Smooth muscle cell (in vitro differentiated cells): ENCODE measurements at regions not wholly inside any gene's neighbourhood (a gene's known extent, or its start where the extent isn't known, plus 50 kb on each side); places are given as distances from the start of the nearest gene placed in this dataset.

Experiments used
- DNase-seq: peaks from one replicate; lab custom pipeline; 2025; ENCODE audit not compliant: unreplicated experiment; lab: John Stamatoyannopoulos, UW
- H2AFZ ChIP-seq: fragments of 200-600 bp; sonication (generic); 2 replicates; pipeline ENCODE4 v1.6.0; 2016; ENCODE audit warnings: antibody characterized with exemption, low read depth, mild to moderate bottlenecking
- H3F3A ChIP-seq: fragments of 200-600 bp; sonication (generic); 2 replicates; pipeline ENCODE4 v1.6.0; 2017; ENCODE audit warnings: antibody characterized with exemption, low read depth
- H3K27ac ChIP-seq: fragments of 200-600 bp; sonication (generic); 2 replicates; pipeline ENCODE4 v1.5.1; 2016; ENCODE audit warnings: low read depth, mild to moderate bottlenecking
- H3K27me3 ChIP-seq: fragments of 200-600 bp; sonication (generic); 2 replicates; pipeline ENCODE4 v1.6.1; 2016; ENCODE audit warnings: low read depth, mild to moderate bottlenecking
- H3K36me3 ChIP-seq: fragments of 200-600 bp; sonication (generic); 2 replicates; pipeline ENCODE4 v1.5.1; 2016; ENCODE audit warnings: low read depth
- H3K4me1 ChIP-seq: fragments of 200-600 bp; sonication (generic); 2 replicates; pipeline ENCODE4 v1.5.1; 2016; ENCODE audit warnings: low read depth
- H3K4me2 ChIP-seq: fragments of 200-600 bp; sonication (generic); 2 replicates; pipeline ENCODE4 v1.6.0; 2016; ENCODE audit warnings: mild to moderate bottlenecking
- H3K4me3 ChIP-seq: fragments of 200-600 bp; sonication (generic); 2 replicates; pipeline ENCODE4 v1.5.1; 2016; ENCODE audit warnings: mild to moderate bottlenecking
- H3K79me2 ChIP-seq: fragments of 200-600 bp; sonication (generic); 2 replicates; pipeline ENCODE4 v1.6.0; 2016; ENCODE audit warnings: low read depth, mild to moderate bottlenecking
- H3K9ac ChIP-seq: fragments of 200-600 bp; sonication (generic); 2 replicates; pipeline ENCODE4 v1.6.0; 2016; ENCODE audit warnings: low read depth
- H3K9me3 ChIP-seq: fragments of 200-600 bp; sonication (generic); replicated peaks from 2 replicates; pipeline ENCODE4 v1.5.1; 2016; ENCODE audit warnings: low read depth
- H4K20me1 ChIP-seq: fragments of 200-600 bp; sonication (generic); 2 replicates; pipeline ENCODE4 v1.6.0; 2016; ENCODE audit warnings: low read depth
- WGBS: methylation state at CpG from one replicate; pipeline ENCODE4 v1.1.7; 2016; ENCODE audit warnings: low lambda C conversion rate; 5-methylcytosine and 5-hydroxymethylcytosine counted together
- TF ChIP-seq, protein P1 (sequence below): fragments of 200-600 bp; sonication (generic); IDR thresholded peaks from 2 replicates; pipeline ENCODE4 v1.5.1; 2017; ENCODE audit warnings: borderline replicate concordance, mild to moderate bottlenecking, antibody characterized with exemption; ENCODE audit not compliant: insufficient read depth, poor library complexity, severe bottlenecking

DNA sequence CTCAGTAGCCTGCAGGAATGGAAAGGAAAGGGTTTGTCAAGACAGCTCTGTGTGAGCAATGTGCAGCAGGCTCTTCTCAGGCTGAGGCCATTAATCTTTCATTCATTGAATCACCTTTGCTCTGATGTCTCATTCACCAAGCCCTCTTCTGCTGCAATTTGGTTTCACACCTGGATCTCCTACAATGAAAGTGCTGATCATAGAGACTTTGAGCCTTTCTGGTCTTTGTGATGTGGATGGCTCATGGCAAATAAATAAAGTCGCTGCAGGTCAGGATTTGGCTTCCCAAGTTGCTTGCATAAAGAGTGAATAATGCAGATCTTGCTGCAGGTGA lies 95.8 kb upstream of the SPRED2 start:
- no peak for DNase-seq
- H3K79me2 ChIP-seq, result no peaks in the 10 kb centered on the region

DNA sequence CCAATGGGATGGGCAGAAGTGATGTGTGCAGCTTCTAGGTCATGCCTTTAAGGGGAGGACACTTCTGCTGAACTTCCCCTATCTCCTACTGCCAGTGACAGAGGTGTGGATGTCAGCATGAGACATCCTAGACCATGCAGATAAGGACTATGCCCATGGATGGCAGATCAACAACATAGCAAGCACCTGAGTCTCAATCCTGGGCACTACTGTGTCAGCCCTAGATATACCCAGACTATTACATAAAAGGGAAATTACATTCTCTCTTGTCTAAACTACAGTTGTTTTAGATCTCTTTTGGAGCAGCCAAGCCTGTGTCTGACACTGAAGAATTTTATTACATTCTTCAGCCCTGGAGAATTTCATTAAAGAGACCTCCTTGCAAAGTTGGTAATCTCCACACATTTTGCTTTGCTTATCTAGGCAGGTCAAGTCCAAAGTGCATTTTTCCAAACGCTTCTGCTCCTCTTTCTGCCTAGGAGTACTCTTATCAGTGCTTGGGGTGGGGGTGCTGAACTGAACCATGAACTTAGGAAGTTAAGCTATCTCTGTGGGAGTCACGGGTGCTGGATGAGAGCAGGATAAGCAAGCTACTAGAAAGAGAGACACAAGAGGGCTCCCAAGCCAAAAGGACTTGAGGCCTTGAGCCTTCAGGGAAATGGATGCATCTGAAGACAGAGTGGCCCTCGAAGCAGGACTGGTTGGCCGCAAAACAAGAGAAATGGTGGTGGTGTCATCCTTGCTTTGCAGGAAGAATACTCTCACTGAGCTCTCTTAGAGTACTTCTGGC lies 95.2 kb upstream of the SPRED2 start:
- H3K27me3 ChIP-seq, result no peaks in the 10 kb centered on the region
- no peak overlapping the region for H3K4me3 ChIP-seq
- WGBS, result 62% methylated on average over 4 of the region's 4 CpGs
- H4K20me1 ChIP-seq, result no peaks in the 10 kb centered on the region
- H3K27ac ChIP-seq, result no peak overlapping the region
- no peak overlapping the region for H3K4me2 ChIP-seq
- no peak for DNase-seq
- no peaks in the 10 kb centered on the region for H3F3A ChIP-seq
- H3K4me1 ChIP-seq, result no peaks in the 10 kb centered on the region
- H3K36me3 ChIP-seq, result no peaks in the 10 kb centered on the region
- H3K79me2 ChIP-seq, result no peaks in the 10 kb centered on the region
- TF ChIP-seq, protein P1, sequence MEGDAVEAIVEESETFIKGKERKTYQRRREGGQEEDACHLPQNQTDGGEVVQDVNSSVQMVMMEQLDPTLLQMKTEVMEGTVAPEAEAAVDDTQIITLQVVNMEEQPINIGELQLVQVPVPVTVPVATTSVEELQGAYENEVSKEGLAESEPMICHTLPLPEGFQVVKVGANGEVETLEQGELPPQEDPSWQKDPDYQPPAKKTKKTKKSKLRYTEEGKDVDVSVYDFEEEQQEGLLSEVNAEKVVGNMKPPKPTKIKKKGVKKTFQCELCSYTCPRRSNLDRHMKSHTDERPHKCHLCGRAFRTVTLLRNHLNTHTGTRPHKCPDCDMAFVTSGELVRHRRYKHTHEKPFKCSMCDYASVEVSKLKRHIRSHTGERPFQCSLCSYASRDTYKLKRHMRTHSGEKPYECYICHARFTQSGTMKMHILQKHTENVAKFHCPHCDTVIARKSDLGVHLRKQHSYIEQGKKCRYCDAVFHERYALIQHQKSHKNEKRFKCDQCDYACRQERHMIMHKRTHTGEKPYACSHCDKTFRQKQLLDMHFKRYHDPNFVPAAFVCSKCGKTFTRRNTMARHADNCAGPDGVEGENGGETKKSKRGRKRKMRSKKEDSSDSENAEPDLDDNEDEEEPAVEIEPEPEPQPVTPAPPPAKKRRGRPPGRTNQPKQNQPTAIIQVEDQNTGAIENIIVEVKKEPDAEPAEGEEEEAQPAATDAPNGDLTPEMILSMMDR, result no peak
- H2AFZ ChIP-seq, result no peak overlapping the region
- no peaks in the 10 kb centered on the region for H3K9me3 ChIP-seq
- no peak overlapping the region for H3K9ac ChIP-seq

More for the DNA sequence above, 95.8 kb upstream of the SPRED2 start:
- no peak overlapping the region for H3K27ac ChIP-seq
- no peaks in the 10 kb centered on the region for H3K36me3 ChIP-seq
- no peak overlapping the region for H3K9ac ChIP-seq
- WGBS, result 78% methylated on average over 1 of the region's 1 CpG
- no peaks in the 10 kb centered on the region for H3K9me3 ChIP-seq
- H4K20me1 ChIP-seq, result no peaks in the 10 kb centered on the region
- H2AFZ ChIP-seq, result no peak overlapping the region
- no peak overlapping the region for H3K4me2 ChIP-seq
- H3K4me3 ChIP-seq, result no peak overlapping the region
- no peaks in the 10 kb centered on the region for H3F3A ChIP-seq
- H3K27me3 ChIP-seq, result no peaks in the 10 kb centered on the region
- TF ChIP-seq, protein P1, result no peak
- no peaks in the 10 kb centered on the region for H3K4me1 ChIP-seq

DNA sequence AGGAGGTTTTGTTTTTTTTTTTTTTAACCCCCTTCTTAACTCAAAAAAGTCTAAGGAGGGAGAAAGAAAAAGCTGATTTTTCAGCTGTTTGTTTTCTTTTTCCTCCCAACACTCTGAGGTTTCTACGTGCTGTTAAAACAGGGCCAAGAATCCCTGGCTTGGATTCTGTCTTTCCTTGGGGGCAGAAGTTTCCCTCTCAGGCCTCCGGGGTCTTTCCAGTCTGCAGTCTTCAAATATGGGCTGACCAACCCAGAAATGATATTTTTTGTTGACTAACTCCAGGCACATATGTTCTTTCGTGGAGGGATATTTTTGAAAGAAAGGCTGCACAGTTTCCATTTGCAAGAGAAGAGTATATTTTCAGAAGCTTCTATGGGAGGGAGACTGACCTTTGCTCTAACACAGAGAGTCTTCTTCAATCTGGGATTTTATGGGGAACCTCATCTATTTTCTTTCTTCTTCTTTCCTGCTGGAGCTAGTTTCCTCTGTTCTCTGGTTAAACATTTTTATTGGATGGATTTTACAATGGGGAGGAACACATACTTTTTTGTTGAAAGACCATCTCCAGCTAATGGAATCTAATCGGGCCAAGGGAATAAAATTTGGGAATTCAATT lies 93.3 kb upstream of the SPRED2 start:
- 87% methylated on average over 4 of the region's 4 CpGs for WGBS
- Histone ChIP-seq H3K36me3 (no peaks in the 10 kb centered on the region), H3K4me2 (no peak overlapping the region), H3K9ac (no peak overlapping the region), H3F3A (no peaks in the 10 kb centered on the region), H3K79me2 (no peaks in the 10 kb centered on the region), H3K4me3 (no peak overlapping the region), H3K4me1 (no peaks in the 10 kb centered on the region), H3K27me3 (no peaks in the 10 kb centered on the region), H3K9me3 (no peaks in the 10 kb centered on the region), H2AFZ (no peak overlapping the region), H4K20me1 (no peaks in the 10 kb centered on the region), H3K27ac (no peak overlapping the region)
- TF ChIP-seq, protein P1, result no peak
- no peak for DNase-seq
